GM12891 (cell line): ENCODE measurements at regions not wholly inside any gene's neighbourhood (a gene's known extent, or its start where the extent isn't known, plus 50 kb on each side); places are given as distances from the start of the nearest gene placed in this dataset.

Experiments used
- DNase-seq: peaks from one replicate; pipeline ENCODE4 v3.0.0; 2011; ENCODE audit warnings: low spot score; ENCODE audit not compliant: insufficient read length
- FAIRE-seq: peaks from 2 replicates; lab custom pipeline; 2011; peaks lifted over from hg19 to GRCh38; lab: Jason Lieb, UNC
- PAX5 ChIP-seq: IDR thresholded peaks from 2 replicates; pipeline ENCODE4 v1.6.1; 2011; ENCODE audit warnings: low read length, moderate library complexity, mild to moderate bottlenecking; ENCODE audit not compliant: insufficient read depth, severe bottlenecking
- POLR2A ChIP-seq: IDR thresholded peaks from 2 replicates; pipeline ENCODE4 v1.6.1; 2011; ENCODE audit warnings: low read depth, low read length, control low read depth
- POLR2AphosphoS5 ChIP-seq: IDR thresholded peaks from 2 replicates; pipeline ENCODE4 v1.6.1; 2011; ENCODE audit warnings: low read depth, low read length, control low read depth
- POU2F2 ChIP-seq: IDR thresholded peaks from 2 replicates; pipeline ENCODE4 v1.6.1; 2011; ENCODE audit warnings: low read depth, mild to moderate bottlenecking, control low read depth, low read length, moderate library complexity
- SPI1 ChIP-seq: IDR thresholded peaks from 2 replicates; pipeline ENCODE4 v1.6.1; 2011; ENCODE audit warnings: low read depth, low read length, control low read depth
- TAF1 ChIP-seq: IDR thresholded peaks from 2 replicates; pipeline ENCODE4 v1.6.1; 2011; ENCODE audit warnings: low read depth, low read length, control low read depth

- DNase-seq (no peak), FAIRE-seq (no peak)
- TF ChIP-seq PAX5, result no peak
- no peak for TF ChIP-seq POLR2A
- TF ChIP-seq POLR2AphosphoS5, result no peak
- TF ChIP-seq POU2F2, result no peak
- TF ChIP-seq SPI1, result no peak
- no peak for TF ChIP-seq TAF1
Observed at GRCh38 chr5:4082966-4083564, 487.4 kb downstream of the IRX1 start.

DNA sequence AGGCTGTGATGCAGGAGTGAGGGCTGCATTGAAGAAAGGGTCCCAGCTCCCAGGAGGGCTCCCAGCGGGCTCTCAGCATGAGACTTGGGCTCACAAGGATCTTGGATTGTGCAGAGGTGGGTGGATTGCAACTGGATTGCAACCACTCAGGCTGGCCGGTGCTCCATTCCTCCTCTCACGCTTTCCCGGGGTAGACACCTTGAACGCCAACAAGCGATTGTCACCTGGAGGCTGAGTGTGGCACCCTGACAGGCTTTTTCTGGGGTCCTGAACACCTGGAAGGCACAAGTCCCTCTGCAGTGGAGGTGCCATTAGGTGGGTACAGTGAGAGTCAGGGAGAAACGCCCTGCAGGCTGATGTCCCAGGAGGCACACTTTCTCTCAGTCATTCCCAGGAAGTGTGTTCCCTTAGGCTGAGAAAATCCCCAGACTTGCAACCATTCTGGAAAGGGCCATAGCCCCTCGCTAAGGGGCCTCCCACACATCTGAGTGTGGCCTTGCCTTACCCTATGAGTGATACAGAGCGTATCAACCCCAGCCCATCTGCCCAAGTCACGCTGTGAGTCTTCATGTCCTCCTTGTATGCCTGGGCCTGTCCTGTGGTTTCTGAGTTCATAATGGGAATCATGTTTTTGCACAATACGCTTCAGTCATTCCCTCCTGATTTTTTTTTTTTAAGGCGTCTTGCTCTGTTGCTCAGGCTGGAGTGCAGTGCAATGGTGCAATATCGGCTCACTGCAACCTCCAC lies 488.1 kb downstream of the IRX1 start:
- FAIRE-seq, result no peak
- TF ChIP-seq POU2F2, result no peak
- no peak for DNase-seq

DNA sequence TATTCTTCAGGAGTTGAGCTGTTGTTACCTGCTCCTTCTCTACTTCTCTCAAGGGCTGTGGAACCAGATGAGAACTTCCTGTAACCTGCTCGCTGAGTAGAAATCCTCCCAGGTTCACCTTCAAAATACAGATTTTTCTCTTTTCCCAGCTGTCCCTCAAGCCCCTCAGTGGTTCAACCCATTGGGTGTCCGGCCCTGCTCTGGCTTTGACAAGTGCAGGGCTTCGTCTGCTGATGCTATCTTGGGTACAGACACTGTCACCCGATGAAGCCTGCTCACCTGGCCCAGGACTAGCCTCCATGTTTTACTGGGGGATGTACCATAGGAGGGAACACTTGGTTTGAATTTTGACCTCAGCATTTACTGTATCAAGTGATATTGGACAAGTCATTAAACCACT lies 490.4 kb downstream of the IRX1 start:
- FAIRE-seq (no peak), DNase-seq (no peak)
- TF ChIP-seq POLR2A (no peak), POU2F2 (no peak), PAX5 (no peak), POLR2AphosphoS5 (no peak), TAF1 (no peak), SPI1 (no peak)

DNA sequence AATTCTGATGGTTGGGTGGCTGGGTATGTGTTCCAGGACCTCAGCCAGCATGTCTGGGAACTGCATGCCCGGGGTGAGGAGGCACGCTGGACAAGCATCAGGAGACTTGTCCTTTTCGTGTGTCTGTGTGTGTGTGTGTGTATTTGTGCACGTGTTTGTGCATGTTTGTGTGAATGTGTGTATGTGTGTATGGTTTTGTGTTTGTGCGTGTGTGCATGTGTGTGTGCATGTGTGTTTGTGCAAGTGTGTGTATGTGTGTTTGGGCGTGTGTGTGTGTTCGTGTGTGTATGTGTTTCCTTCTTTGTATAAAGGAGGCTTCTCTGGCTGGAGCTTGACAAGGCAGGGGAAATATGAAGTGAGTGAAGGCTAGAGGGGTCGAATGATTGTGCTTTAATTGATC lies 491.5 kb downstream of the IRX1 start:
- DNase-seq (no peak), FAIRE-seq (no peak)
- TF ChIP-seq SPI1 (no peak), POLR2AphosphoS5 (no peak), POU2F2 (no peak), POLR2A (no peak), PAX5 (no peak), TAF1 (no peak)

DNA sequence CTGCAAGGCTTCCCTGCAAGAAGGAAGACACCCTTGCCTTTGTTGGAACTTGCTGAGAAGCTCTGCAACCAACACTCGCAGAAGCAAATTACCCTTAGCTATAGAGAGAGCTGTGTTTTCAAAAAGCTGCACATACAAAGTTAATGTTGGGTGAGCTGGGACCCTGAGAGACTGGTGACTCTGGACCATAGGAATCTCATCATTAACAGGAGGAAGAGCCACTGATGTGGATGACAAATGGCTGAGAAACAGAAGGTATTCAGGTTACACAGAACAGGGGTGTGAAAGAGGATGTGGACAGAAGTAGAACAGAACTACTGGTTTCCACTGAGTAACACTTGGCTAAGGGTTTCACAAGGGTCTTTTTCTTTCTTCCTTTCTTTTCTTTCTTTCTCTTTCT lies 493.5 kb downstream of the IRX1 start:
- FAIRE-seq, result no peak
- no peak for DNase-seq
- TF ChIP-seq POLR2AphosphoS5, result no peak
- TF ChIP-seq POU2F2, result no peak
- no peak for TF ChIP-seq PAX5
- TF ChIP-seq TAF1, result no peak

- DNase-seq, result no peak
Observed at GRCh38 chr5:4093236-4093635, 497.6 kb downstream of the IRX1 start.

GRCh38 chr5:4093970-4094369 lies 498.3 kb downstream of the IRX1 start:
- DNase-seq, result no peak
- no peak for TF ChIP-seq POLR2A
- no peak for TF ChIP-seq SPI1
- no peak for TF ChIP-seq TAF1
- no peak for TF ChIP-seq POU2F2
- TF ChIP-seq PAX5, result no peak
- no peak for TF ChIP-seq POLR2AphosphoS5
- FAIRE-seq, result no peak

More at GRCh38 chr5:4093236-4093635, 497.6 kb downstream of the IRX1 start:
- TF ChIP-seq SPI1 (no peak), POLR2A (no peak), TAF1 (no peak), PAX5 (no peak), POU2F2 (no peak), POLR2AphosphoS5 (no peak)
- no peak for FAIRE-seq

- TF ChIP-seq POLR2A (no peak), PAX5 (no peak)
- no peak for FAIRE-seq
- DNase-seq, result no peak
Observed at GRCh38 chr5:4095918-4096630, 500.4 kb downstream of the IRX1 start.

DNA sequence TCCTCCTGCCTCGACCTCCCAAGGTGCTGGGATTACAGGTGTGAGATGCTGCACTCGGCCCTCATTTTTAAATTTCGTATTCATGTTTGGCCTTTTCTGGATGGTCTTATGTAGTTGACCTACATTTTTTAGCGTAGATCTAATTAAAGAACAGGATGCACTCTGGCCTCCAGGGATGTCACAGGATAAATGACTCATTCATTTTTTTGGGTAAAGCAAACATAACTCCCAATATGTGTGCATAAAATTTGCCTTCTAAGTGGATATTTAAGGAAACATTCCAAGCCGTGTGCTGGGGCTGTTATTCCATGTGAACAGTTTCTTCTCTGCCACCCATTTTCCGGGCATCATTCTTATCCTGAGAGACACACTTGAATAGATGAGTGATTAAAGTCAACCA lies 501.6 kb downstream of the IRX1 start:
- FAIRE-seq (no peak), DNase-seq (no peak)
- TF ChIP-seq PAX5 (no peak), POU2F2 (no peak), TAF1 (no peak), POLR2AphosphoS5 (no peak), POLR2A (no peak), SPI1 (no peak)

- TF ChIP-seq PAX5 (no peak), POLR2AphosphoS5 (no peak), TAF1 (no peak), POU2F2 (no peak), SPI1 (no peak), POLR2A (no peak)
- FAIRE-seq (no peak), DNase-seq (no peak)
Observed at GRCh38 chr5:4098226-4098625, 502.6 kb downstream of the IRX1 start.
